GM12874 (cell line): ENCODE measurements at regions not wholly inside any gene's neighbourhood (a gene's known extent, or its start where the extent isn't known, plus 50 kb on each side); places are given as distances from the start of the nearest gene placed in this dataset.

Experiments used
- CTCF ChIP-seq: IDR thresholded peaks from 2 replicates; pipeline ENCODE4 v1.5.1; 2011; ENCODE audit warnings: low read depth, mild to moderate bottlenecking, control low read depth, low read length, moderate library complexity; ENCODE audit not compliant: insufficient read depth

DNA sequence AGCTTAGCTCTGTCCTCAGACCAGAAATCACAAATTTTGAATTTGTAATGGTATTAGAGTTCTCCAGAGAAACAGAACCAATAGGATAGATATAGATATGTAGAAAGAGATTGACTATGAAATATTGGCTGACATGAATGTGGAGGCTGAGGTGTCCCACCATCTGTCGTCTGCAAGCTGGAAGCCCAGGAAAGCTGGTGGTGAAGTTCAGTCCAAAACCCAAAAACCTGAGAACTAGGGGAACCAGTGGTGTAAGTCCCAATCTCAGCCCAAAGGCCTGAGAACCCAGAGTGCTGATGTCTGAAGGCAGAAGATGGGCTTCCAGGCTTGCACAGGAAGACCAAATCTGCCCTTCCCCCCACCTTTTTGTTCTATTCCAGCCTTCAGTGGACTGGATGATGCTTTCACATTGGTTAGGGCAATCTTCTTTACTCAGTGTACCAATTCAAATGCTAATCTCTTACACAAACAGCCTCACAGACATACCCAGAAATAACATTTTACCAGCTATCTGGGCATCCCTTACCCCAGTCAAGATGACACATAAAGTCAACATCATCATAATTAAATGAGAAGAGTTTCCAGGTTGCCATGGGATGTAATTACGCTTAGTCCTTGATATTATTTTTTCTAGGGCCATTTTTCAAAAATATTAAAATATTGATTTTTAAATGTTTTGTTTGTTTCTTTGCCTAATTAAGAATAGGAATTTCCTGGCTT, 570.8 kb downstream of the UTRN start:
- TF ChIP-seq CTCF, result no peak

DNA sequence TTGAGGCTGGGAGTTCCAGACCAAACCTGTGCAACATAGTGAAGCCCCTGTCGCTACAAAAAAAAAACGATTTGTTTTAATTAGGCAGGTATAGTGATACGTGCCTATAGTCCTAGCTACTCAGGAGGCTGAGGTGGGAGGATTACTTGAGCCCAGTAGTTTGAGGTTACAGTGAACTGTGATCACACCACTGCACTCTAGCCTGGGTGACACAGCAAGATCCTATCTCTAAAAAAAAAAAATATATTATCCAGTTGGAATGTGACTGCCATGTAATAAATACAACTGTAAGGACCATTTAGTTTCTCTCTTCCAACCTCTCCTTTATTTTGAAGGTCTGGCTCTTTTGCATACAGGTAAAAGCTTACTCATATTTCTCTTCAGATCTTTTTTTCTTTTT, 571.5 kb downstream of the UTRN start:
- no peak for TF ChIP-seq CTCF

DNA sequence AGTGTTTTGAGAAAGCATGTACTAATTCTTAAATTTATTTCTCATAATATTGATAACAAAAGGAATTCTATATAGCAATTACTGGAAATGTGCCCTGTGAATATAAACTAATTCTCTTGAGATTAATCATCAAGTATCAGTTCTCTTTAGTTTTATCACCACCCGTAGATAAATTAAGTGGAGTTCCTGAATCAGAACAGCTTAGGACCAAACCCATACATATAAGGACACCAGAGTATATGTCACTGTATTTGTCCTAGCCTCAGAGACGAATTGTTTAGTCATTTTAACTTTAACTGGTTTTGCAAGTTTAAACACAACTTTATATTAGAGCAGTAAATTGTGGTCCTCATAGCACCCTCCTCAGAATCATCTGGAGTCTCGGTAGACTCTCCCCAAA, 572.0 kb downstream of the UTRN start:
- TF ChIP-seq CTCF, result no peak

DNA sequence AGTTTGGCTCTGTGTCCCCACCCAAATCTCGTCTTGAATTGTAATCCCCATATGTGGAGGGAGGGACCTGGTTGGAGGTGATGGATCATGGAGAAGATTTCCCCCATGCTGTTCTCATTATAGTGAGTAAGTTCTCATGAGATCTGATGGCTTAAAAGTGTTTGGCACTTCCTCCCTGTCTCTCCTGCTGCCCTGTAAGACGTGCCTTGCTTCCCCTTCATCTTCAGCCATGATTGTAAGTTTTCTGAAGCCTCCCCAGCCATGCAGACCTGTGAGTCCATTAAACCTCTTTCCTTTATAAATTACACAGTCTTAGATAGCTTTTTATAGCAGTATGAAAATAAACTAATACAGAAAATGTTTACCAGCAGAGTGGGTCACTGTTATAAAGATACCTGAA, 577.6 kb downstream of the UTRN start:
- TF ChIP-seq CTCF, result no peak

DNA sequence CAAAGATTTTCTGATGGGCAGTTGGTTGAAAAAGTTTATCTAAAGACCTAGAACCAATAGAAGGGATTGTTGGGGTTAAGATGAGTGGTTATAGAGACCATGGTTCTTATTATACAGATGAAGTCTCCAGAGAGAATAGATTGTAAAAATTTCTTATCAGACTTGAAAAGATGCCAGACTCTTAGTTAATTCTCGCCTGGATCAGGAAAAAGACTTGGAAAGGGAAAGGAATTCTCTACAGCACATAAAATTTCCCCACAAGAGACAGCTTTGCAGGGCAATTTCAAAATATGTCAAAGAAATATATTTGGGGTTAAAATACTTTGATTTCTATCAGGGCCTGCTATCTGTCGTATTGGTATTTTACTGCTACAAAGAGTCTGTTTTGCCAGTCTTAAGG, 582.6 kb downstream of the UTRN start:
- no peak for TF ChIP-seq CTCF

- no peak for TF ChIP-seq CTCF
Measured at GRCh38 chr6:144870782-144871181, 585.6 kb downstream of the UTRN start.

GRCh38 chr6:144873623-144874378, 588.7 kb downstream of the UTRN start:
- TF ChIP-seq CTCF, result no peak
